Memory B cell (primary cell): ENCODE measurements at regions not wholly inside any gene's neighbourhood (a gene's known extent, or its start where the extent isn't known, plus 50 kb on each side); places are given as distances from the start of the nearest gene placed in this dataset.

Source experiments
- ATAC-seq: fragments of 150-1000 bp; cut with Tn5 transposase; 2 replicates; pipeline ENCODE4 v1.10.0; 2021; ENCODE audit warnings: low read depth, mild to moderate bottlenecking, moderate library complexity
- DNase-seq, 2 donors: peaks; one replicate each; pipeline ENCODE4 v3.0.0; 2022; ENCODE audit warnings: low spot score in 2 of 2
- H3K27ac Mint-ChIP-seq: one replicate; pipeline ENCODE4 v1.8.0; 2022; ENCODE audit warnings: mild to moderate bottlenecking, moderate library complexity, mixed read lengths
- H3K27me3 Mint-ChIP-seq: one replicate; pipeline ENCODE4 v1.8.0; 2022; ENCODE audit warnings: mixed read lengths
- H3K36me3 Mint-ChIP-seq: one replicate; pipeline ENCODE4 v1.8.0; 2022; ENCODE audit warnings: mild to moderate bottlenecking, mixed read lengths
- H3K4me1 Mint-ChIP-seq: one replicate; pipeline ENCODE4 v1.8.0; 2022; ENCODE audit warnings: mixed read lengths
- H3K4me3 Mint-ChIP-seq: one replicate; pipeline ENCODE4 v1.8.0; 2022; ENCODE audit warnings: mild to moderate bottlenecking, moderate library complexity, mixed read lengths
- H3K9me3 Mint-ChIP-seq: one replicate; pipeline ENCODE4 v1.8.0; 2022; ENCODE audit warnings: mixed read lengths

DNA sequence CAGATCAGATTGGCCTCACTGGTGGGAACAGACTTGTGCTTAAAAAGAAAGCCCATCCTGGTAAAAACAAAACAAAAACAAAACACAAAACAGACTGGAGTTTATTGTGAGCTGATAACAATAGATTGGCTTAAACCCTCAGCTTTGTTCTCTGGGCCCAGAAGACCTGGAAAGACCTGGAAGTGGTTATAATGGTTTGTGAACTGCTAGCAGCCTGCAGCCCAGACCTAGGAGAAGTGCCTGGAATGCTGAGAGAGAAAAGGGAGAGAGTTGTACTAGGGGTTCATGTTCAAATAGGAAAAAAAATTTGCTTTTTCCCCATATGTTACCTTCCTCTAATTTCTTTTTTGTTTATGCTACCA, 396.6 kb downstream of the DMAC1 start:
- no peak for DNase-seq
- Mint-ChIP-seq H3K4me3 (no peak overlapping the region), H3K27me3 (peaks cover 10% of the 10 kb centered on the region), H3K4me1 (peaks cover 2% of the 10 kb centered on the region), H3K36me3 (no peaks in the 10 kb centered on the region), H3K9me3 (no peaks in the 10 kb centered on the region), H3K27ac (no peak overlapping the region)
- no peak for ATAC-seq

DNA sequence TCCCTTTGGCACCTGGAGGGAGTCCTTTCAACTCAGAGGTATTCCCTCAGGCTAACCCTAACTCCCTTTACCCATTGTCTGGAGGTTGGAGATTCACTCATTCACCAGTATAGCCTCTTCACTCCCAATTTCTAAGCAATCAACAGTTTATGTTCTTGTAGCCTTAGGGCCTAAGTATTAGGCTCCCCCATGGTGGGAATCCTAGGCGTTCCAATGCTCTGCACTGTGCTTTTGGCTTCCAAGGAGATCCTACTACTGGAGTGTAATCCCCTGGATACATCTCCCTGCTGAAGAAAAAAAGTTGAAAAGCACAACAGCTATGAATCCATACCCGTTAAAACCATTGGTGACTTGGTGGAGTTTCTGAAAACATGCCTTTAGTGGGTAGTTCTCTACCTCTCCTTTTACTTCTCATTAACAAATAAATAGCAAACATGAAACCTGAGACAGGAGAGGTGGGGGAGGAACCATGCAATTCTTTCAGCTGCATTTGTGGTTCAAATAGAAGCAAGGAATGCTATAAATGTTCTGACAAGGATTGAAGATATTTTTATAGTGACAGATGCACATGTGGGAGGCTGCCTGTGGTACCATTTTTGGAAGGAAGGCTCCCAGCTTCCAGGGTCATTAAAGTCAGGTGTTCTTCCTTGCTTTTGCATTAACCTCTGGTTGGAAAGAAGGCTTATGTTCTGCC, 397.1 kb downstream of the DMAC1 start:
- no peaks in the 10 kb centered on the region for H3K9me3 Mint-ChIP-seq
- no peak overlapping the region for H3K4me3 Mint-ChIP-seq
- DNase-seq = no peak
- peaks cover 2% of the 10 kb centered on the region for H3K4me1 Mint-ChIP-seq
- no peaks in the 10 kb centered on the region for H3K36me3 Mint-ChIP-seq
- H3K27ac Mint-ChIP-seq = no peak overlapping the region
- no peak for ATAC-seq
- peaks cover 8% of the 10 kb centered on the region for H3K27me3 Mint-ChIP-seq

DNA sequence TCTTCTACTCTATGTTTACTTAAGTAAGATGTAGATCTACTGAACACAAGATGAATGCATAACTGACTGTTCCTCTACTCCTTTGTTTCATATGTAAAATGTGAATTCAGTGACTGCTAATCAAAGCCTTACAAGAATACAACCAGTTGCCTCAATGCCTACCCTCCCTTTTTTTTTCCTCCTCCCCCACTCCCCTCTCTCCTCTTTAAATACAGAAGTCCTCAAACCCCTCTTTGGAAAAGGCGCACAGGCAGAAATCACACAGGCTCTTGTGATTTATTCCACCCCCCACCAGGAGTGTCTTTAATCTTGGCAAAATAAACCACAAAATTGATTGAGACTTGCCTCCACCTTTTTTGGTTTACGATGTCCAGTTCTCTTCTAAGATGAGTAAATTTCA, 398.5 kb downstream of the DMAC1 start:
- no peak overlapping the region for H3K27ac Mint-ChIP-seq
- no peaks in the 10 kb centered on the region for H3K36me3 Mint-ChIP-seq
- no peaks in the 10 kb centered on the region for H3K9me3 Mint-ChIP-seq
- peaks cover 8% of the 10 kb centered on the region for H3K27me3 Mint-ChIP-seq
- H3K4me3 Mint-ChIP-seq = no peak overlapping the region
- H3K4me1 Mint-ChIP-seq = peaks cover 2% of the 10 kb centered on the region
- ATAC-seq (no peak), DNase-seq (no peak)

DNA sequence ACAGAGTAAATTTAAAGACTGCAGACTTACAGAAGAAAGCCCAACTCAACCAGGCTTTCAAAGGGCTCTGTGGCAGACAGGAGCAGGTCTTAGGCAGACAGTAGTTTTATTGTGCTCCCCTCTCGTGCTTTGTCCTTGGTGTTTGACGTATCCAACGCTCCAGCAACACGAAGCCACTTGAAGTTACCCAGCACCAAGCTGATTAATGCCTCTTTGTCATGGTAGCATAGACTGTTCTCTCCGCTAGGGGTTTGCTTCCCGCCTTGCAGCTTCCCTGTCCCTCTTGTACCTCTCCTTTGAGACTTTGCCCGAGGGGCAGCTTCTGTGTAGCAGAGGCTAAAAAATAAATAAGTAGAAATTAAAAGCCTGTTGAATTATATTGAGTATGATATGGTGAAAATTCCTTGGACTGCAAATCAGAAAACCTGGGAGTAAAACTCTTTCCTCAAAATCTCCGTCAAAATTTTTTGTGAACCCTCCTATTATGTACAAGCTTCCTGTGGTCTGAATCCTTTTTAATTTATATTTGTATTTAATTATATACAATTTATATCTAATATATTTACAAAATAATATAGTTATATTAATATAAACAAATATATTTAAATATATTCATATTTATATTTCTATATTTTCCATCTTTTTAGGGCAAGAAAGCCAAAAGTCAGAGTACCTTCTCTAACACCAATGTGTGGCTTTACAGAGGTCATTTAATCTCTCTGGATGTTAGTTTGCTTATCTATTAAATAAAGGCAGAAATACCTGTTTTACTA, 405.4 kb downstream of the DMAC1 start:
- DNase-seq = no peak
- Mint-ChIP-seq H3K4me3 (no peak overlapping the region), H3K27ac (no peak overlapping the region), H3K27me3 (no peaks in the 10 kb centered on the region), H3K4me1 (no peaks in the 10 kb centered on the region), H3K36me3 (no peaks in the 10 kb centered on the region), H3K9me3 (no peaks in the 10 kb centered on the region)
- no peak for ATAC-seq

DNA sequence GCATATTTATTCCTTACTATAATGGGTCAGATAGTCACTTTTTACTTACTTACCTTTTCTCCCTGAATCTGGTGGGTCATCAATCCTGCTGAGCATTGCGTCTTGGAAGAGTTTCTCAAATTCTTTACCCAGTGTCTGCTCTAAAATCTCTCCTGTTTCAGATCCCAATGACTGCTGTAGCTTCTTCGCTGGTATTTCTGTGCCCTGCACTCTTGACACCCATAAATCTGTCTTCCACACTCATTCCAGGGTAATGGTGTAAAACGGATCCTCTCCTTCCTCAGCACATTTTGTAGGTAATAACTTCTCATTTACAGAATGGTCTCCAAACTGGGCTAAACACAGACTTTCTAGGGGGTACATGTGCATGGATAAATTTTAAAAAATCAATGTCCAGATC, 407.4 kb downstream of the DMAC1 start:
- no peaks in the 10 kb centered on the region for H3K9me3 Mint-ChIP-seq
- peaks cover 2% of the 10 kb centered on the region for H3K27me3 Mint-ChIP-seq
- H3K27ac Mint-ChIP-seq = no peak overlapping the region
- no peaks in the 10 kb centered on the region for H3K36me3 Mint-ChIP-seq
- H3K4me1 Mint-ChIP-seq = no peaks in the 10 kb centered on the region
- ATAC-seq (no peak), DNase-seq (no peak)
- H3K4me3 Mint-ChIP-seq = no peak overlapping the region

DNA sequence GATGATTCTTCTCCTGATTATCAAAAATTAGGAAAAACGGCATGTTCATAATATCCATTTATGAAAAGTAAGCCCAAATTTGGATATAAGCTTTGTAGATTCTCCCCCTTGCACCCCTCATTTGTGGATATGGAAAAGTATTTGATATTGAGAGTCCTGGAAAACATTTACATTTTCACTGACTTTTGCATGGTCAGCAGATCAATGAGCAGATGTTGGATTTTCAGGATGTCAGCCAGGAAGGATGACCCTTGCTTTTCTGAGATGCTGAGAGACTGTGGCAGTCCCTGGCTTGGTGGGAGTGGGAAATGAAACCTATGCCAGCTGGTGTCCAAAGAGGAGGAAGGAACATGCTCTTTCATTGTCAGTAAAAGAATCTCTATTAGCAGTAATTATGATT, 410.8 kb downstream of the DMAC1 start:
- H3K4me3 Mint-ChIP-seq = no peak overlapping the region
- DNase-seq = no peak
- ATAC-seq = no peak
- H3K27ac Mint-ChIP-seq = no peak overlapping the region
- H3K9me3 Mint-ChIP-seq = no peaks in the 10 kb centered on the region
- H3K27me3 Mint-ChIP-seq = peaks cover 4% of the 10 kb centered on the region
- H3K36me3 Mint-ChIP-seq = no peaks in the 10 kb centered on the region
- H3K4me1 Mint-ChIP-seq = no peaks in the 10 kb centered on the region

DNA sequence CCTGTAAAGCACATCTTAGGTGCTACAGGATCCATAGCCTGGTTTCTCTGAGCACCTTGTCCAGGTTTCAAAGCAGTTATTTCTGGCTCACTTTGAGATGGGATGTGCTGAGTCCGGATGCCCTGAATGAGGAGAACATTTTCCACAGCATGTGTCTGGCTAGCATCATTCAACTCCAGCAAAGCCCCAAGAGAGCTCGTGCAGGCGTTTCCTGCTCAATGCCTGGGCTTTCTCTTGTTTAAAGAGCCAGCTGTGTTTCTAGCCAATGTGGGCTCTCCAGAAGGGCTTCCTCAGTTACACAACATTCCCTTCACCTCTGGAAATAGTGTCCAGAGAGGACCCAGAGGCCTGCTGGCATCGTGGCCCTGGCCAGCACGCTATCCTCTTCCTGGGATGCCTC, 411.7 kb downstream of the DMAC1 start:
- no peak for DNase-seq
- Mint-ChIP-seq H3K36me3 (no peaks in the 10 kb centered on the region), H3K27me3 (peaks cover 4% of the 10 kb centered on the region), H3K4me1 (no peaks in the 10 kb centered on the region), H3K9me3 (no peaks in the 10 kb centered on the region), H3K4me3 (no peak overlapping the region), H3K27ac (no peak overlapping the region)
- ATAC-seq = no peak

DNA sequence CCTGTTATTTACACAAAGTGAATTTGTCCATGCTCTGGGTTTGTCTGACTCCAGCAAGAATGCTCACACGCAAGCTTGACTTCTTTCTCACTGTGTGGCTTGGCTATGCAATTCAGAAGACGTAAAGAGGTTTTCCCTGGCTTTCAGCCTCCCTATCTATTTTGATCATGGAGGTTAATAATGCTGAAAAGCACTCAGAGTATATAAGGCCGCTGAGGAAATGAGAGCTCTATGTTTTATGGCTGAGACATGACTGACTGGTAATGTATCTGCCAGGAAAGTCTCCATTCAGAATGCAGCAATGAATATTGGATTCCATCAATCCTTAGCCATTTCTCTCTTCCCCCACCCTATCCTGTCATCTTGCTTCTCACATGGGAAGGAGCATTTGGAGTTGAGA, 417.3 kb downstream of the DMAC1 start:
- ATAC-seq (no peak), DNase-seq (no peak)
- no peaks in the 10 kb centered on the region for H3K9me3 Mint-ChIP-seq
- H3K36me3 Mint-ChIP-seq = no peaks in the 10 kb centered on the region
- peaks cover 4% of the 10 kb centered on the region for H3K27me3 Mint-ChIP-seq
- H3K4me1 Mint-ChIP-seq = no peaks in the 10 kb centered on the region
- no peak overlapping the region for H3K4me3 Mint-ChIP-seq
- H3K27ac Mint-ChIP-seq = no peak overlapping the region

DNA sequence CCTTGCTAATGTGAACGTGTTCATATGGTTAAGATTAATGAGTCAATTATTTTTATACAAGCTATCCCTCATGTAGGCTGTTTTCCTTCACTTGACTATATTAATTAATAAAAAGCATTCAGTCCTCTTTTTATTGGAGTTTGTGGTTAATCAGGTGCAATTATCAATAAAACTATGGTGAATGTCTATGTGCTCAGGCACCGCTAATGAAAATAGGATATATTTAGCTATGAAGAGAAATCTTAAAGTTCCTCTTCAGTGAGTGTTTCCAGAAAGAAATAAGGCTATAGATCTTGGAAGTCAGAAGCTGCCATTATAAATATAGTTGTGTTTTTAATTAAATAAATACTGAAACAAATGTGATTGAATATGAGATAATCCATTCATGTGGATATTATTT, 422.1 kb downstream of the DMAC1 start:
- DNase-seq = no peak
- Mint-ChIP-seq H3K36me3 (no peaks in the 10 kb centered on the region), H3K4me1 (no peaks in the 10 kb centered on the region), H3K9me3 (peaks cover 2% of the 10 kb centered on the region), H3K27me3 (peaks cover 3% of the 10 kb centered on the region), H3K4me3 (no peak overlapping the region), H3K27ac (no peak overlapping the region)
- no peak for ATAC-seq

DNA sequence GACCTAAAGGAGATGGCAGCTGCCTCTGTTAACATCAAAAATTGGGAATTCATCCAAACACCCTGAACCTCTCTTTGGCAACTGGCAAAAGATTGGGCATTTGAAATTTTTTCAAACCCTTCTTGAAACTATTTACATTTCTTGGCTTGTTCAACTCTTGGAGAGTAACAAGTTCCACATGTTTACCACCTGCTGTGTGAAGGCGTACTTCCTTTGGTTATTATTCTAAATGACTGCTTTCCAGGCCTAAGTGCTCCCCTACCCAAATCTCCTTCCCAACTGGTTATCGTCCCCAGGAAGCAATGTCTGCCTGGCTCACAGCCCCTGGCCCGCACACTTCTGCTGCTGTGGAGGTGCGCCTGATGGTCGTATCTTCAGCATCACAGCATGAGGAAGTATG, 422.7 kb downstream of the DMAC1 start:
- Mint-ChIP-seq H3K9me3 (peaks cover 2% of the 10 kb centered on the region), H3K36me3 (no peaks in the 10 kb centered on the region), H3K27ac (no peak overlapping the region), H3K4me3 (no peak overlapping the region), H3K4me1 (no peaks in the 10 kb centered on the region), H3K27me3 (peaks cover 3% of the 10 kb centered on the region)
- ATAC-seq (no peak), DNase-seq (no peak)

DNA sequence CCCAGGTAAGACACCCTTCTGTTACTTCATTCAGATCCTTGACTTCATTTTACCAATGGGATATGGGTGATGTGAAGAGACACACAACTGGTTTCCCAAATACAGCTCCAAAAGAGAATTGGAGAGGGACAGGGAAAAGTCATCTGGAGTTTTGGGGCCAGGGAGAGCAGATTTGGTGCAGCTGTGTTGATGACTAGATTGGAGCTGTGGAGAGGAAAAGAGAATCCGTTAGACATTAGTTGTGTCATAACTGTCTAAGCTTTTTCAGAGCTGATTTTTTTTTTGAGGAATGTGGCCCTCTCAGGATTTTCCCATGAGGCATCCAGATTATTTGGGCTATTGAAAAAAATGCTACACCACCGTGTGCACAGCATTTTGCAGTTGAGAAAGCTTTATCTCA, 423.4 kb downstream of the DMAC1 start:
- H3K27ac Mint-ChIP-seq = no peak overlapping the region
- no peaks in the 10 kb centered on the region for H3K36me3 Mint-ChIP-seq
- peaks cover 3% of the 10 kb centered on the region for H3K27me3 Mint-ChIP-seq
- H3K4me1 Mint-ChIP-seq = no peaks in the 10 kb centered on the region
- DNase-seq (no peak), ATAC-seq (no peak)
- H3K4me3 Mint-ChIP-seq = no peak overlapping the region
- H3K9me3 Mint-ChIP-seq = peaks cover 2% of the 10 kb centered on the region

DNA sequence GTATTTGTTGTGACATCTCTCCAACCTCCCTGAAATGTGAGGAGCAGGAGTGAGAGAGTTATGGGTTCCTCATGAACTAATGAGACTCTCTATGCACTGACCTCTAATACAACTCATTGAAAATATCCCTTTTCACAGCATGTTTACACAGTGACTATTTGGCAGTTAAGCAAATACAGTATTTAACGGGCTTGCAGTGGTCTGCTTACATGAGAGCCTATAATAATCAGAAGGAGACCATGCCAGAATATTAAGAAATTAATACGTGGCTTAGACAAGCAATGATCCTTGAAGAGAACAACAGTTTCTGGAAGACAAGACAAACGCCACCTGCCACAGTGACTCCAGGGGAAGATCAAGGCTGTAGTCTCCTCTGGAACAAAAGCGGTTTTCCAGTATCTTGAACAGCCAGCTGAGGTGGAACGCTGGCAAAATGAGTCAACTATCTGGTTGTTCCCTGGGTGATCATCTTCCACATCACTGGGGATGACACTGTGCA, 424.5 kb downstream of the DMAC1 start:
- ATAC-seq (no peak), DNase-seq (no peak)
- Mint-ChIP-seq H3K27ac (no peak overlapping the region), H3K9me3 (peaks cover 2% of the 10 kb centered on the region), H3K27me3 (peaks cover 2% of the 10 kb centered on the region), H3K36me3 (no peaks in the 10 kb centered on the region), H3K4me3 (no peak overlapping the region), H3K4me1 (no peaks in the 10 kb centered on the region)

DNA sequence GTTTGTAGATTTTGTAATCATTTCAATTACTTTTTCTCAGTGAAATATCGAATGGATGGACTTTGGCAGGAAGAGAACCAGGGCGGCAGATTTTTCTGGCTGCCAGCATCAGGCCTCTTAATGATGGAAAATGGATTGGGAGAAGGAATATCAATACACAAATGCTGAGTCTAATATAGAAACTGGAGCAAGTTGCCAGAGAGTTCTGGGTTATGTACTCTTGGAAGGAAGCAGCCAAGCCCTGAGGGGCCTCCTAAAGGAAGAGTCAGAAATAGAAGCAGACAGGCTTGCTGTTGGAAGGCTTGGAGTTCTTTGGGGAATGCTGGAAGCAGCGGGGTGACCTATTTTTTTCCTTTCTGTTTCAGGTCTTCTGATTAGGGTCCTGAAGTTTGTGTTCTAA, 428.6 kb downstream of the DMAC1 start:
- H3K9me3 Mint-ChIP-seq = no peaks in the 10 kb centered on the region
- H3K36me3 Mint-ChIP-seq = no peaks in the 10 kb centered on the region
- H3K4me1 Mint-ChIP-seq = no peaks in the 10 kb centered on the region
- H3K4me3 Mint-ChIP-seq = no peak overlapping the region
- H3K27me3 Mint-ChIP-seq = no peaks in the 10 kb centered on the region
- ATAC-seq = no peak
- H3K27ac Mint-ChIP-seq = no peak overlapping the region
- DNase-seq = no peak

DNA sequence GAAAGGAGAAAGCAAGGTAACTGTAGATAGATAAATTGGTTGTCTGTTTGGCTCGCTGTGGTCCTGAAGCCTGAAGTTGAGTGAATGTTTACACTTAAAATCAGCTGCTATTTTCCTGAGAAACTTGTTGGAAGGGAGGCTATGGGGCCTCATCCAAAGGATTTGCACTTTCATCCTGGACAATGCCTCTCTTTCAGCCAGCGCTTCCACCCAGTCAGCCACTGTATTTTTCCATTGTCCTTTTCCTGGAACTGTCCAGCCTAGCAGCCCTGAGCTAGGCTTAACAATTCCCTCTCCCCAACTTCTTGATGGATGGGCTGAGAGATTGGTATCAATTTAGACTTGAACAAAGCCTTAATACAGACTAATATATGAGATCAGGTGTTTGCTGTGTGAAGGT, 429.2 kb downstream of the DMAC1 start:
- Mint-ChIP-seq H3K4me1 (no peaks in the 10 kb centered on the region), H3K36me3 (no peaks in the 10 kb centered on the region), H3K27ac (no peak overlapping the region), H3K27me3 (no peaks in the 10 kb centered on the region), H3K9me3 (no peaks in the 10 kb centered on the region), H3K4me3 (no peak overlapping the region)
- ATAC-seq (no peak), DNase-seq (no peak)

DNA sequence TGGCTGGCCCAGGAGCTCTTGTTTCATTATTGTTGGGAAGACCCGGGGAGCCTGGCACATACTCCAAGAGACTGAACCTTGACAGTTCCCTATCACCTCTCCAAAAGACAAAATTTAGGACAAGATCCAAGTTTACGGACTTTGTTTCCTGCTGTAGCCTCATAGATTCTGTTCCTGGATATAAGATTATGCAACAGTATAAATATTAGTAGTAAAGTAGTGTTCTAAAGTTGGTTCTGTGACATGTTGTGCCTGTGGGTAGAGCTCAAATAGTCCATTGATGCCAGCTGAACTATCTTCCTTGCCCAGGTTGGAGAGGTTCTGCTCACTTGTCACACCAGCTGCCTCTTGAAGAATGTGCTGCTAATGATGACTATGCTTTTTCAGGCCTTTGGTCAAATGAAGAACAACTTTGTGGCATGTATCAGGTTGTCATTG, 430.2 kb downstream of the DMAC1 start:
- Mint-ChIP-seq H3K4me1 (no peaks in the 10 kb centered on the region), H3K27me3 (no peaks in the 10 kb centered on the region), H3K27ac (no peak overlapping the region), H3K36me3 (no peaks in the 10 kb centered on the region), H3K4me3 (no peak overlapping the region), H3K9me3 (no peaks in the 10 kb centered on the region)
- DNase-seq (no peak), ATAC-seq (no peak)
